ENCODE measurements at regions not wholly inside any gene's neighbourhood (a gene's known extent, or its start where the extent isn't known, plus 50 kb on each side); places are given as distances from the start of the nearest gene placed in this dataset.

DNA sequence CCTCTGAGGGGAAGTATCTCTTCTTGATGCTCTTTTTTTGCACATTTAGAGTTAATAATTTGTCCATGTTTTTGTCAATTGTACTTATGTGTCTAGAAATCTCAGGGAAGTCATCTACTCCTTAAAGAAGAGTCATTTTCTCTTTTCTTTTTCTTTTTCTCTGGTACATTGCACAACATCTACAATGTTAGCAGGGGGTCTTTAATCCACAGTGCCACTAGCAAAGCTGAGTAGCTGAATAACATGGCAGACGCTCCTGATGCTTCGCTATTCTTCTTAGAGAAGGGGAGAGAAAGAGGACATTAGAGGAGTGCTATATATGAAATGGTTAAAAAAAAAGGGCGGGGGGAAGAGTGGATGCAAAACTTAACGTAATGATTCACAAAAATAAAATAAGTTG, 399.6 kb upstream of the CWC22 start:
- Histone ChIP-seq H3K79me2 (ENCODE audit: control insufficient read depth, insufficient read depth, low read length) (no peaks in the 10 kb centered on the region), H3K18ac (ENCODE audit: low read length) (no peak overlapping the region), H3K36me3 (ENCODE audit: control insufficient read depth, insufficient read depth, low read length) (no peaks in the 10 kb centered on the region), H3K56ac (ENCODE audit: low read length) (no peak overlapping the region), H2BK5ac (ENCODE audit: low read length) (no peak overlapping the region), H2BK120ac (ENCODE audit: low read depth, low read length) (no peak overlapping the region), H3K27ac (ENCODE audit: low read depth, low read length) (no peak overlapping the region), H3K23ac (ENCODE audit: low read length) (no peak overlapping the region), H3K4me2 (ENCODE audit: low read length) (no peak overlapping the region), H3K4me3 (ENCODE audit: low read length) (no peak overlapping the region), H3K79me1 (ENCODE audit: low read length) (no peaks in the 10 kb centered on the region), H2AK5ac (ENCODE audit: low read length) (no peak overlapping the region), H3K4me1 (ENCODE audit: control insufficient read depth, low read depth, low read length) (no peaks in the 10 kb centered on the region), H3K27me3 (ENCODE audit: insufficient read depth, low read length, poor library complexity) (no peaks in the 10 kb centered on the region), H3K9ac (ENCODE audit: low read length) (no peak overlapping the region), H4K8ac (ENCODE audit: low read depth, low read length) (no peak overlapping the region), H4K5ac (ENCODE audit: low read length) (no peak overlapping the region), H3K4ac (ENCODE audit: low read depth, low read length) (no peak overlapping the region), H2BK15ac (replicated peaks; ENCODE audit: low read depth) (no peak overlapping the region)
- no peak for DNase-seq
- no CpG with 5 or more reads among the region's 4 CpGs for WGBS (ENCODE audit: extremely low coverage, insufficient coverage, low lambda C conversion rate)

DNA sequence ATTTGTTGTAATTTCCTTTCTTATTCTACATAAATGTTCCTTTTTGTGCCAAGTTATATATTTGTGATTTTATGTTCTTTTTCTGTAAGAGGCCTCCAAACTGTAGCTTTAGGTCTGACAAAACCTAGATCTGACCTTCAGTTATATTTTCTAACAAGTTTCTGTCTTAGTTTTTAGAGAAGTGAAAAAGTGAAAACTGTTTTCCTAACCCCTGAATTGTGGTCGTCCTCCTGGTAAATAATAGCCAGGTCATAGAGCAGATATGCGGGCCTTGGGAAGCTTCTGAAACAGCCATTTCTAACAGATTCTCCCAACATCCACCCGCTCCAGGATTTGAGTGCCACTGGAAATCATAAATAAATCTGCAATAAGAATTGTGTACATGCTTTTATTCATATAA, 398.4 kb upstream of the CWC22 start:
- no peak overlapping the region for H3K56ac ChIP-seq (ENCODE audit: low read length)
- H2BK5ac ChIP-seq (ENCODE audit: low read length) = no peak overlapping the region
- no peak for DNase-seq
- H3K27me3 ChIP-seq (ENCODE audit: insufficient read depth, low read length, poor library complexity) = no peaks in the 10 kb centered on the region
- no peaks in the 10 kb centered on the region for H3K79me1 ChIP-seq (ENCODE audit: low read length)
- no peak overlapping the region for H3K4me3 ChIP-seq (ENCODE audit: low read length)
- WGBS (ENCODE audit: extremely low coverage, insufficient coverage, low lambda C conversion rate) = no CpG with 5 or more reads among the region's 3 CpGs
- no peaks in the 10 kb centered on the region for H3K79me2 ChIP-seq (ENCODE audit: control insufficient read depth, insufficient read depth, low read length)
- H3K36me3 ChIP-seq (ENCODE audit: control insufficient read depth, insufficient read depth, low read length) = no peaks in the 10 kb centered on the region
- H3K4me1 ChIP-seq (ENCODE audit: control insufficient read depth, low read depth, low read length) = no peaks in the 10 kb centered on the region
- no peak overlapping the region for H3K18ac ChIP-seq (ENCODE audit: low read length)
- no peak overlapping the region for H3K27ac ChIP-seq (ENCODE audit: low read depth, low read length)
- no peak overlapping the region for H3K4me2 ChIP-seq (ENCODE audit: low read length)
- no peak overlapping the region for H4K5ac ChIP-seq (ENCODE audit: low read length)
- no peak overlapping the region for H2BK120ac ChIP-seq (ENCODE audit: low read depth, low read length)
- no peak overlapping the region for H4K8ac ChIP-seq (ENCODE audit: low read depth, low read length)
- H3K4ac ChIP-seq (ENCODE audit: low read depth, low read length) = no peak overlapping the region
- no peak overlapping the region for H2BK15ac ChIP-seq (replicated peaks; ENCODE audit: low read depth)
- H3K23ac ChIP-seq (ENCODE audit: low read length) = no peak overlapping the region
- no peak overlapping the region for H3K9ac ChIP-seq (ENCODE audit: low read length)
- no peak overlapping the region for H2AK5ac ChIP-seq (ENCODE audit: low read length)

DNA sequence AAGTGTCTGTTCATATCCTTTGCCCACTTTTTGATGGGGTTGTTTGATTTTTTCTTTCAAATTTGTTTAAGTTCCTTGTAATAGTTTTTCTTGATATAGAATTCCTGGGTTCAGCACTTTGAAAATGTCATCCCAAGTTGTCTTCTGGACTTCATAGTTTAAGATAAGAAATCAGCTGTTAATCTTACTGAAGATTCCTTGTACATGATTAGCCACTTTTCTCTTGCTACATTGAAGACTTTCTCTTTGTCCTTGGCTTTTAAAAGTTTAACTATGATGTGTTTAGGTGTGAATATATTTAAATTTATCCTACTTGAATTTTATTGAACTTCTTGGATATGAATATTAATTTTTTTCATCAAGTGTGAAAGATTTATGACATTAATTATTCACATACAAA, 387.2 kb upstream of the CWC22 start:
- H3K56ac ChIP-seq (ENCODE audit: low read length) = no peak overlapping the region
- H2BK15ac ChIP-seq (replicated peaks; ENCODE audit: low read depth) = no peak overlapping the region
- no peaks in the 10 kb centered on the region for H3K79me2 ChIP-seq (ENCODE audit: control insufficient read depth, insufficient read depth, low read length)
- H3K4me3 ChIP-seq (ENCODE audit: low read length) = no peak overlapping the region
- no peak overlapping the region for H4K8ac ChIP-seq (ENCODE audit: low read depth, low read length)
- no peaks in the 10 kb centered on the region for H3K79me1 ChIP-seq (ENCODE audit: low read length)
- no peak overlapping the region for H3K4me2 ChIP-seq (ENCODE audit: low read length)
- no peak overlapping the region for H3K23ac ChIP-seq (ENCODE audit: low read length)
- no peaks in the 10 kb centered on the region for H3K36me3 ChIP-seq (ENCODE audit: control insufficient read depth, insufficient read depth, low read length)
- H2BK120ac ChIP-seq (ENCODE audit: low read depth, low read length) = no peak overlapping the region
- H3K27ac ChIP-seq (ENCODE audit: low read depth, low read length) = no peak overlapping the region
- H3K27me3 ChIP-seq (ENCODE audit: insufficient read depth, low read length, poor library complexity) = no peaks in the 10 kb centered on the region
- no peak overlapping the region for H2AK5ac ChIP-seq (ENCODE audit: low read length)
- H3K18ac ChIP-seq (ENCODE audit: low read length) = no peak overlapping the region
- no peak overlapping the region for H3K9ac ChIP-seq (ENCODE audit: low read length)
- no peak overlapping the region for H3K4ac ChIP-seq (ENCODE audit: low read depth, low read length)
- no peak overlapping the region for H2BK5ac ChIP-seq (ENCODE audit: low read length)
- no peak overlapping the region for H4K5ac ChIP-seq (ENCODE audit: low read length)
- no peak for DNase-seq
- H3K4me1 ChIP-seq (ENCODE audit: control insufficient read depth, low read depth, low read length) = no peaks in the 10 kb centered on the region

DNA sequence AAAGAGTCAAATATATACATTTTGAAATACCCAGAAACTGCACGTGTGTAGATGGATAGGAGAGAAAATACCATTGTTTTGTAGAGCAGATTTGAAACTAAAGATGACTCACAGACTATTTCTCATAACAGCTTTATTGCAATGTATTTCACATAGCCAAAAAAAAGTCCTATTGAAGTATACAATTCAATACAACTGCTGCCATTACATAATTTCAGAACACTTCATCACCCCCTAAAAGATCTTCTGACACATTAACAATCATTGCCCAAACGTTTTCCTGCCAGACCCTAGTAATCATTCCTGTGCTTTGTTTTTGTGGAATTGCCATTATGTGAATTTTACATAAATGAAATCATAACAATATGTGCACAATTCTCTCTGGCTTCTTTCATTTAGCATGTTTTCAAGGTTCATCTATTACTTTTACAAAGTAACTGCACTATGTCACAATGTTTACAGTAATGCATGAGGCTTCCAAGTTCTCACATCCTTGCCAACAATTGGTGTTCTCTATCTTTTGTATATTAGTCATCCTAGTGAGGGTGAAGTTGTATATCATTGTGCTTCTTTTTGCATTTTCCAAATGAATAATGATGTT, 378.6 kb upstream of the CWC22 start:
- no peak overlapping the region for H3K9ac ChIP-seq (ENCODE audit: low read length)
- no peak overlapping the region for H2BK120ac ChIP-seq (ENCODE audit: low read depth, low read length)
- H3K4me3 ChIP-seq (ENCODE audit: low read length) = no peak overlapping the region
- H3K79me1 ChIP-seq (ENCODE audit: low read length) = no peaks in the 10 kb centered on the region
- no peak for DNase-seq
- H2AK5ac ChIP-seq (ENCODE audit: low read length) = no peak overlapping the region
- no peak overlapping the region for H3K18ac ChIP-seq (ENCODE audit: low read length)
- no peak overlapping the region for H3K56ac ChIP-seq (ENCODE audit: low read length)
- no peak overlapping the region for H2BK15ac ChIP-seq (replicated peaks; ENCODE audit: low read depth)
- no peaks in the 10 kb centered on the region for H3K36me3 ChIP-seq (ENCODE audit: control insufficient read depth, insufficient read depth, low read length)
- no peak overlapping the region for H3K23ac ChIP-seq (ENCODE audit: low read length)
- no peak overlapping the region for H4K5ac ChIP-seq (ENCODE audit: low read length)
- no CpG with 5 or more reads among the region's 2 CpGs for WGBS (ENCODE audit: extremely low coverage, insufficient coverage, low lambda C conversion rate)
- H2BK5ac ChIP-seq (ENCODE audit: low read length) = no peak overlapping the region
- H3K27ac ChIP-seq (ENCODE audit: low read depth, low read length) = no peak overlapping the region
- no peaks in the 10 kb centered on the region for H3K4me1 ChIP-seq (ENCODE audit: control insufficient read depth, low read depth, low read length)
- H3K27me3 ChIP-seq (ENCODE audit: insufficient read depth, low read length, poor library complexity) = no peaks in the 10 kb centered on the region
- no peak overlapping the region for H3K4me2 ChIP-seq (ENCODE audit: low read length)
- H3K79me2 ChIP-seq (ENCODE audit: control insufficient read depth, insufficient read depth, low read length) = no peaks in the 10 kb centered on the region
- H4K8ac ChIP-seq (ENCODE audit: low read depth, low read length) = no peak overlapping the region
- no peak overlapping the region for H3K4ac ChIP-seq (ENCODE audit: low read depth, low read length)

DNA sequence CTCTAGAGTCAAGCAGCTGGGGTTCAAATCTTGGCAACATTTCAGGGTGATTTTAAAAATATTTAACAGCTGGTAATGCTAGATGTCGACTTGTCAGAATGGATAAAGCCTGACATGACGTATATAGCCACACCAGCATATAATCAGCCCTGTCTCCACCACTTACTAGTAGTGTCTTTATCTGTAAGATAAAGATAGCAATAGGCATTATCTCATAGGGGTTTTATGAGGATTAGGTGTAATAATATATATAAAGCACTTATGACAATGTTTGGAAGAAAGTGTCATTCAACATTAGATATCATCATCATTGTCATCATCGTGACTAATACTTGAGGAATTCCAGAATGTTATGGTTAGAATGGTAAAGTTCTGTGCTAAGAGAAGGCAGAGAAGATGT, 369.0 kb upstream of the CWC22 start:
- H3K4ac ChIP-seq (ENCODE audit: low read depth, low read length) = no peak overlapping the region
- H3K56ac ChIP-seq (ENCODE audit: low read length) = no peak overlapping the region
- H3K4me1 ChIP-seq (ENCODE audit: control insufficient read depth, low read depth, low read length) = no peaks in the 10 kb centered on the region
- no peak overlapping the region for H3K18ac ChIP-seq (ENCODE audit: low read length)
- no peaks in the 10 kb centered on the region for H3K79me2 ChIP-seq (ENCODE audit: control insufficient read depth, insufficient read depth, low read length)
- H3K4me3 ChIP-seq (ENCODE audit: low read length) = no peak overlapping the region
- H3K79me1 ChIP-seq (ENCODE audit: low read length) = no peaks in the 10 kb centered on the region
- no peaks in the 10 kb centered on the region for H3K27me3 ChIP-seq (ENCODE audit: insufficient read depth, low read length, poor library complexity)
- no peak overlapping the region for H4K5ac ChIP-seq (ENCODE audit: low read length)
- no peak overlapping the region for H2AK5ac ChIP-seq (ENCODE audit: low read length)
- no peak overlapping the region for H3K27ac ChIP-seq (ENCODE audit: low read depth, low read length)
- WGBS (ENCODE audit: extremely low coverage, insufficient coverage, low lambda C conversion rate) = no CpG with 5 or more reads among the region's 3 CpGs
- DNase-seq = no peak
- no peak overlapping the region for H4K8ac ChIP-seq (ENCODE audit: low read depth, low read length)
- no peaks in the 10 kb centered on the region for H3K36me3 ChIP-seq (ENCODE audit: control insufficient read depth, insufficient read depth, low read length)
- no peak overlapping the region for H3K9ac ChIP-seq (ENCODE audit: low read length)
- no peak overlapping the region for H2BK15ac ChIP-seq (replicated peaks; ENCODE audit: low read depth)
- no peak overlapping the region for H3K23ac ChIP-seq (ENCODE audit: low read length)
- H3K4me2 ChIP-seq (ENCODE audit: low read length) = no peak overlapping the region
- no peak overlapping the region for H2BK5ac ChIP-seq (ENCODE audit: low read length)
- H2BK120ac ChIP-seq (ENCODE audit: low read depth, low read length) = no peak overlapping the region

DNA sequence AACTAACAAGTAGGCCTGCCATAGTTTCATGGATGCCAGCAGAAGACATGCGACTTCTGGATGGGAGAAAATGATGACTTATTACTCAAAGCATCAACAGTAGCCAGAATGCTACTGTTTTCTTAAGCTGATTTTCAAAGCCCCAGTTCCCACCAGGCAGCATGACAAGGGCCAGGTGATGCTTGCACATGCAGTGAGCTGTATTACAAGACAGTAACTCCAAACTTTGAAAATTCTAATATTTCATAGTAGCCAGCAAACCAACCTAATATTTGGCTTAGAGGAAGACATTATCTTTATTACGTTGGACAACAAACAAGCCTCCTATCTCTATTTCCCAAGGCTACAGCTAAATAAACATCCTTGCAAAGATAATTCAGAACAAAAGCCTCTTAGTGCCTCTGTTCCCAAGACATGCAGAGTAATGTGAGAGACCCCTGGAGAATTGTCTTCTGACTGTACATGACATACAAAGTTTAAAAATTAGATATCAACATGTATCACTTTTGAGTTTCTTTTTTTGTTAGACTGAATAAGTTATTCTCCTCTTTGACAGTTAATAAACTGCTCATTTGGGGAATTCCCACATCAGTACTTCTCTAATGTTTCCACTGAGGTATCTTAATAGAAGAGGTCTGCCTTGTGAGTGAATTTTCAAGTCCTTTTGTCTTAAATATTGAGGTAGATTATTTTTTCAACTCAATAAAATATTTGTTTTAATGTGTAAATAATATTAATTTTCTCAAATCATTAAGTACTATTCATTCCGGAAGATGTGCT, 367.6 kb upstream of the CWC22 start:
- Histone ChIP-seq H3K27ac (ENCODE audit: low read depth, low read length) (no peak overlapping the region), H3K79me2 (ENCODE audit: control insufficient read depth, insufficient read depth, low read length) (no peaks in the 10 kb centered on the region), H2AK5ac (ENCODE audit: low read length) (no peak overlapping the region), H3K4me3 (ENCODE audit: low read length) (no peak overlapping the region), H3K36me3 (ENCODE audit: control insufficient read depth, insufficient read depth, low read length) (no peaks in the 10 kb centered on the region), H2BK120ac (ENCODE audit: low read depth, low read length) (no peak overlapping the region), H2BK5ac (ENCODE audit: low read length) (no peak overlapping the region), H4K5ac (ENCODE audit: low read length) (no peak overlapping the region), H3K9ac (ENCODE audit: low read length) (no peak overlapping the region), H3K27me3 (ENCODE audit: insufficient read depth, low read length, poor library complexity) (no peaks in the 10 kb centered on the region), H3K18ac (ENCODE audit: low read length) (no peak overlapping the region), H4K8ac (ENCODE audit: low read depth, low read length) (no peak overlapping the region), H3K56ac (ENCODE audit: low read length) (no peak overlapping the region), H3K23ac (ENCODE audit: low read length) (no peak overlapping the region), H3K4me1 (ENCODE audit: control insufficient read depth, low read depth, low read length) (no peaks in the 10 kb centered on the region), H3K79me1 (ENCODE audit: low read length) (no peaks in the 10 kb centered on the region), H3K4me2 (ENCODE audit: low read length) (no peak overlapping the region), H3K4ac (ENCODE audit: low read depth, low read length) (no peak overlapping the region), H2BK15ac (replicated peaks; ENCODE audit: low read depth) (no peak overlapping the region)
- no CpG with 5 or more reads among the region's 3 CpGs for WGBS (ENCODE audit: extremely low coverage, insufficient coverage, low lambda C conversion rate)
- DNase-seq = no peak

Data from mesendoderm (in vitro differentiated cells).